Muscle of arm (tissue), 1 donor: ENCODE measurements at regions not wholly inside any gene's neighbourhood (a gene's known extent, or its start where the extent isn't known, plus 50 kb on each side); places are given as distances from the start of the nearest gene placed in this dataset.

Source experiments
- DNase-seq: peaks from one replicate; pipeline ENCODE4 v3.0.0-alpha.2; 2013

- no peak for DNase-seq
Measured at GRCh38 chr16:77662246-77662645, 60.1 kb upstream of the NUDT7 start.

- DNase-seq: no peak
Measured at GRCh38 chr16:77663711-77664110, 58.6 kb upstream of the NUDT7 start.

- DNase-seq: no peak
Measured at GRCh38 chr16:77666771-77667170, 55.5 kb upstream of the NUDT7 start.

GRCh38 chr16:77668201-77668600 lies 54.1 kb upstream of the NUDT7 start:
- no peak for DNase-seq

GRCh38 chr16:77669057-77669456 lies 53.3 kb upstream of the NUDT7 start:
- no peak for DNase-seq
